Skeletal muscle tissue (tissue), 3 donors: ENCODE measurements at regions not wholly inside any gene's neighbourhood (a gene's known extent, or its start where the extent isn't known, plus 50 kb on each side); places are given as distances from the start of the nearest gene placed in this dataset.

Experiments used
- H3K27ac ChIP-seq: one replicate; pipeline ENCODE4 v1.7.0; 2013; ENCODE audit warnings: mild to moderate bottlenecking, low read depth, low read length, inconsistent platforms
- H3K27me3 ChIP-seq, 3 donors: one replicate each; pipeline ENCODE4 v1.7.0; 2013; ENCODE audit warnings: low read length in 3 of 3; ENCODE audit not compliant: control insufficient read depth in 3 of 3, insufficient read depth in 3 of 3
- H3K36me3 ChIP-seq, 3 donors: one replicate each; pipeline ENCODE4 v1.7.0; 2013; ENCODE audit warnings: low read length in 3 of 3; ENCODE audit not compliant: control insufficient read depth in 3 of 3, insufficient read depth in 3 of 3
- H3K4me1 ChIP-seq, 3 donors: one replicate each; pipeline ENCODE4 v1.7.0; 2013; ENCODE audit warnings: low read length in 3 of 3, mild to moderate bottlenecking in 3 of 3; ENCODE audit not compliant: control insufficient read depth in 3 of 3, insufficient read depth in 3 of 3
- H3K4me3 ChIP-seq, 3 donors: one replicate each; pipeline ENCODE4 v1.7.0; 2013; ENCODE audit warnings: low read length in 3 of 3
- H3K9ac ChIP-seq, 3 donors: one replicate each; pipeline ENCODE4 v1.7.0; 2013; ENCODE audit warnings: low read length in 3 of 3, mild to moderate bottlenecking in 3 of 3, moderate library complexity in 2 of 3, low read depth in 1 of 3
- H3K9me3 ChIP-seq, 3 donors: one replicate each; pipeline ENCODE4 v1.7.0; 2013; ENCODE audit warnings: low read length in 3 of 3; ENCODE audit not compliant: control insufficient read depth in 3 of 3
- donor health status: Osteomylitis.

GRCh38 chr2:39546937-39547336, 109.9 kb upstream of the MAP4K3 start:
- H3K4me1 ChIP-seq, result no peaks in the 10 kb centered on the region
- no peaks in the 10 kb centered on the region for H3K36me3 ChIP-seq
- H3K9ac ChIP-seq, result no peak overlapping the region
- H3K9me3 ChIP-seq, result peaks cover 0 to 2% (median 0%) of the 10 kb centered on the region in 3 donors
- no peak overlapping the region for H3K4me3 ChIP-seq
- H3K27ac ChIP-seq, result no peak overlapping the region
- no peaks in the 10 kb centered on the region for H3K27me3 ChIP-seq

DNA sequence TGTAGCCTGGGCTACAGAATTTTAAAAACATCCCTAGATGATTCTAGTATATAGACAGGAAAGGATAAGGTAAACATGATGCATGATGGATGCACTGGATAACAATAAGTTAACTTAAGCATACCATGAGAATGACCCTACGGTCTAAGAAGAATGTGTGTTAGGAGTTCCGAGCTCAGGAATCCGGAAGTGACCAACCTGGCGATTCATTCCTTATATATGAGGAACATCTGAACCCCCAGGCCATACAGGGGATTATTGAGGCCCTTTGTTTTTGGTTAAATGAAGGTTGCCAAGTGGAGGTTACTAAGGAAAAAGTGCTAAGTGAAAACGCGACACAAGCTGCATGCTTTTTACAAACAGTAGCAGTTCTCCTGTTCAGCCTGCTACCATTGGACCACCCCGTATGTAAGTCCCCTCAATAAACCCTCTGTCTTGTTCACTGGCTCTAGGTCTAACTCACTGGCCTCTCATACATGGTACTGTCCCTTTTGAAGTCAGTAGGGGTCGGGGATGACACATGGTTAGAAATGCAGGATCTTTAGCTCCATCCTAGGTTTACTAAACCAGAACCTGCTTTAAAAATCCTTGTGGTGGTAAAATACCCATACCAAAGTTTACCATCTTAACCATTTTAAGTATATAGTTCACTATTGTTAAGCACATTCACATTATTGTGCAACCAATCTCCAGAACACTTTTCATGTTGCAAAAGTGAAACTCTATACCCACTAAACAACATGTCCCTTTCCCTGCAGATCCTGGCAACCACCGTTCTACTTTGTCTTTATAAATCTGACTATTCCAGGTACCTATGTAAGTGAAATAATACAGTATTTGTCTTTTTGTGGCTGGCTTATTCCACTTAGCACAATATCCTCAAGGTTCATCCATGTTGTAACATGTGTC, 111.0 kb upstream of the MAP4K3 start:
- no peak overlapping the region for H3K27ac ChIP-seq
- no peak overlapping the region for H3K9ac ChIP-seq
- no peaks in the 10 kb centered on the region for H3K36me3 ChIP-seq
- no peak overlapping the region for H3K4me3 ChIP-seq
- H3K27me3 ChIP-seq, result no peaks in the 10 kb centered on the region
- H3K4me1 ChIP-seq, result no peaks in the 10 kb centered on the region
- H3K9me3 ChIP-seq, result peaks cover 0 to 2% (median 0%) of the 10 kb centered on the region in 3 donors

GRCh38 chr2:39549000-39549399, 111.9 kb upstream of the MAP4K3 start:
- Histone ChIP-seq H3K4me3 (no peak overlapping the region), H3K27ac (no peak overlapping the region), H3K9me3 (peaks cover 0 to 2% (median 0%) of the 10 kb centered on the region in 3 donors), H3K9ac (no peak overlapping the region), H3K4me1 (no peaks in the 10 kb centered on the region), H3K27me3 (no peaks in the 10 kb centered on the region), H3K36me3 (no peaks in the 10 kb centered on the region)

- H3K27ac ChIP-seq, result no peak overlapping the region
- H3K27me3 ChIP-seq, result no peaks in the 10 kb centered on the region
- H3K36me3 ChIP-seq, result no peaks in the 10 kb centered on the region
Measured at GRCh38 chr2:39549718-39550464, 112.8 kb upstream of the MAP4K3 start.

GRCh38 chr2:39550701-39551285, 113.7 kb upstream of the MAP4K3 start:
- no peak overlapping the region for H3K27ac ChIP-seq
- H3K9me3 ChIP-seq, result peaks cover 0 to 2% (median 0%) of the 10 kb centered on the region in 3 donors
- no peak overlapping the region for H3K4me3 ChIP-seq
- no peaks in the 10 kb centered on the region for H3K4me1 ChIP-seq
- H3K9ac ChIP-seq, result no peak overlapping the region
- H3K36me3 ChIP-seq, result no peaks in the 10 kb centered on the region
- H3K27me3 ChIP-seq, result no peaks in the 10 kb centered on the region

More at GRCh38 chr2:39549718-39550464, 112.8 kb upstream of the MAP4K3 start:
- Histone ChIP-seq H3K9me3 (peaks cover 0 to 2% (median 0%) of the 10 kb centered on the region in 3 donors), H3K4me3 (no peak overlapping the region), H3K9ac (no peak overlapping the region), H3K4me1 (no peaks in the 10 kb centered on the region)

GRCh38 chr2:39558906-39559305, 106.8 kb upstream of the TMEM178A start:
- Histone ChIP-seq H3K4me1 (no peaks in the 10 kb centered on the region), H3K9me3 (peaks cover 0 to 6% (median 2%) of the 10 kb centered on the region in 3 donors), H3K27ac (no peak overlapping the region), H3K36me3 (no peaks in the 10 kb centered on the region), H3K4me3 (no peak overlapping the region), H3K9ac (no peak overlapping the region), H3K27me3 (no peaks in the 10 kb centered on the region)

- no peaks in the 10 kb centered on the region for H3K36me3 ChIP-seq
- peaks cover 0 to 11% (median 9%) of the 10 kb centered on the region in 3 donors for H3K4me1 ChIP-seq
- no peak overlapping the region for H3K4me3 ChIP-seq
- H3K9ac ChIP-seq, result no peak overlapping the region
- no peak overlapping the region for H3K27ac ChIP-seq
- peaks cover 2 to 6% (median 4%) of the 10 kb centered on the region in 3 donors for H3K9me3 ChIP-seq
- no peaks in the 10 kb centered on the region for H3K27me3 ChIP-seq
Measured at GRCh38 chr2:39563572-39563971, 102.1 kb upstream of the TMEM178A start.

GRCh38 chr2:39567507-39567906, 98.2 kb upstream of the TMEM178A start:
- Histone ChIP-seq H3K27me3 (no peaks in the 10 kb centered on the region), H3K4me3 (no peak overlapping the region), H3K9ac (no peak overlapping the region), H3K9me3 (peaks cover 2 to 6% (median 4%) of the 10 kb centered on the region in 3 donors), H3K27ac (no peak overlapping the region), H3K4me1 (peaks cover 17 to 32% (median 31%) of the 10 kb centered on the region in 3 donors), H3K36me3 (no peaks in the 10 kb centered on the region)

GRCh38 chr2:39568116-39568515, 97.6 kb upstream of the TMEM178A start:
- peak overlapping the region; percentile 7 for H3K27ac ChIP-seq
- H3K4me1 ChIP-seq, result peaks cover 17 to 32% (median 31%) of the 10 kb centered on the region in 3 donors
- H3K4me3 ChIP-seq, result no peak overlapping the region
- H3K27me3 ChIP-seq, result no peaks in the 10 kb centered on the region
- no peak overlapping the region for H3K9ac ChIP-seq
- H3K36me3 ChIP-seq, result no peaks in the 10 kb centered on the region
- H3K9me3 ChIP-seq, result peaks cover 0 to 6% (median 4%) of the 10 kb centered on the region in 3 donors
